ENCODE measurements at regions not wholly inside any gene's neighbourhood (a gene's known extent, or its start where the extent isn't known, plus 50 kb on each side); places are given as distances from the start of the nearest gene placed in this dataset.

DNA sequence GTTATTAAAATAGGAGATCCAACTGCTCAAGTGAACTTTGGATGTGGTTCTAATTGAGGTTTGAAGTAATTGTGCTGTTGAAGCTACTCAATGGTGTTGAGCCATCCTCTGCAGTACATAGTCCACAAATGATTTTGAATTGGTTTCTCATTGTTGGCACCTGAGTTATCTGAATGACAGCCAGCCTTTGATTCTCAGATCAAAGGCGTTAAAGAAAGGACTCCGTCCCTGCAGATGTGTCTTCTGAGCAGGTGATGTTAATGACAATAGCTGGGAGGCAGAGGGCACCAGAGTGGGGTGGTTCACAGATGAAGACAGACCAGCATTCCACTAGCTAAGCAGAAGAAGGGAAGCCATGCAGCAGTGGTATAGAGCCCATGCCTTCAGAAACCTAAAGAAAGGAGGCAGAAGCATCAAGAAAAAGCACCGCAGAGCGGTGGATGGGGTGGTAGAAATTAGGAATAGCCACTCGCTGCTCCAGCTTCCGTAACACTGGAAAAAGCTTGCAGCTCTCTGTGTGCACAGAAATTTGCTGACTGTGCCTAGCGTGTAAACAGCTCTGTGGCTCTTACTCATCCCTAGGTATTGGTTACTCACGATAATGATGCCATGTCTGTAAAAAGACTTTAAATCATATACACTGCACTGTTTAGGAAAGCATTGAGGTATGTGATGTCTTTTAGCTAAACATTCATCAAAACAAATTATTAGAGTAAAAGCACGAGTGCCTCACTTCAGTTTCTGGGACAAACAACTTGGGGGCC is 79.2 kb upstream of the CLCN4 start:
- TF ChIP-seq, protein P1, sequence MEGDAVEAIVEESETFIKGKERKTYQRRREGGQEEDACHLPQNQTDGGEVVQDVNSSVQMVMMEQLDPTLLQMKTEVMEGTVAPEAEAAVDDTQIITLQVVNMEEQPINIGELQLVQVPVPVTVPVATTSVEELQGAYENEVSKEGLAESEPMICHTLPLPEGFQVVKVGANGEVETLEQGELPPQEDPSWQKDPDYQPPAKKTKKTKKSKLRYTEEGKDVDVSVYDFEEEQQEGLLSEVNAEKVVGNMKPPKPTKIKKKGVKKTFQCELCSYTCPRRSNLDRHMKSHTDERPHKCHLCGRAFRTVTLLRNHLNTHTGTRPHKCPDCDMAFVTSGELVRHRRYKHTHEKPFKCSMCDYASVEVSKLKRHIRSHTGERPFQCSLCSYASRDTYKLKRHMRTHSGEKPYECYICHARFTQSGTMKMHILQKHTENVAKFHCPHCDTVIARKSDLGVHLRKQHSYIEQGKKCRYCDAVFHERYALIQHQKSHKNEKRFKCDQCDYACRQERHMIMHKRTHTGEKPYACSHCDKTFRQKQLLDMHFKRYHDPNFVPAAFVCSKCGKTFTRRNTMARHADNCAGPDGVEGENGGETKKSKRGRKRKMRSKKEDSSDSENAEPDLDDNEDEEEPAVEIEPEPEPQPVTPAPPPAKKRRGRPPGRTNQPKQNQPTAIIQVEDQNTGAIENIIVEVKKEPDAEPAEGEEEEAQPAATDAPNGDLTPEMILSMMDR (IDR thresholded peaks at IDR 0.05) = no peak
- no peak for TF ChIP-seq POLR2A (IDR thresholded peaks at IDR 0.05)
